ENCODE measurements at regions not wholly inside any gene's neighbourhood (a gene's known extent, or its start where the extent isn't known, plus 50 kb on each side); places are given as distances from the start of the nearest gene placed in this dataset.

DNA sequence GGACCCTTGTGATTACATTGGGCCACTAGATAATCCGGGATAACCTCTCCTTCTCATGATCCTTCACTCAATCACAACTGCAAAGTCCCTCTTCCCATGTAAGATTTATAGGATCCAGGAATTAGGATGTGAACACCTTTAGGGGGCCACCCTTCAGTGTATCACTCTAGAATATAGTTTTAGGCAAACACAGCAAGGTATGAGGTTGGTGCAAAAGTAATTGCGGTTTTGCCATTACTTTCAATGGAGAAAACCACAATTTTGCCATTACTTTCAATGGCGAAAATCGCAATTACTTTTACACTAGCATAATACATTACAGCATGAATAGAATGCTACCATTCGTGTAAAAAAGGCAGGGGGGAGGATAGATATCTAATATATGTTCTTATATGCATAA is 104.0 kb downstream of the BAMBI start:
- DNase-seq (ENCODE audit: low read depth in 2 of 3, low spot score in 1 of 3): no peak

- no peak for DNase-seq (ENCODE audit: low read depth in 2 of 3, low spot score in 1 of 3)
Observed at GRCh38 chr10:28783087-28783486, 105.8 kb downstream of the BAMBI start.

GRCh38 chr10:28785018-28785417 is 107.7 kb downstream of the BAMBI start:
- no peak for DNase-seq (ENCODE audit: low read depth in 2 of 3, low spot score in 1 of 3)

DNA sequence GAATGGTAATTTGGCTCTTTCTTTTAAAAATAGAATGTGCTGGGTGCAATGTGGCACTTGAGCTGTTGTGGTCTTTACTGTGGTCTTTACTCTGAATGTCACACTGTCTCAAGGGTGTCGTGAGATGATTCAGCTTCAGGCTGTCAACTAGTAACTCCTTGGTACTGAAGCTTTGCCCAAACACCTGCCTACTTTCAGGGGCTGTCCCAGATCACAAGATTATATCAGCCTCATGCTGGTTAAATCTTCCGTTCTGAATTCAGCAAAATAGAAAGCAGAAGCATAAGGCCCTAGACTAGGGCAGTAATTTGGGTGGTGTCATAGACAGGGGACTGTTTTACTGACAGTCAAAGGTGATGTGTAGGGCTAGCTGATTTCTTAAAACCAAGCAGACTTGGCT is 110.9 kb downstream of the BAMBI start:
- no peak for DNase-seq (ENCODE audit: low read depth in 2 of 3, low spot score in 1 of 3)

GRCh38 chr10:28788762-28789161 is 111.4 kb downstream of the BAMBI start:
- DNase-seq (ENCODE audit: low read depth in 2 of 3, low spot score in 1 of 3): no peak

- DNase-seq (ENCODE audit: low read depth in 2 of 3, low spot score in 1 of 3): no peak
Observed at GRCh38 chr10:28790146-28790545, 112.8 kb downstream of the BAMBI start.

GRCh38 chr10:28793482-28793881 is 116.2 kb downstream of the BAMBI start:
- DNase-seq (ENCODE audit: low read depth in 2 of 3, low spot score in 1 of 3): no peak

- DNase-seq (ENCODE audit: low read depth in 2 of 3, low spot score in 1 of 3): no peak
Observed at GRCh38 chr10:28794986-28795385, 117.7 kb downstream of the BAMBI start.

DNA sequence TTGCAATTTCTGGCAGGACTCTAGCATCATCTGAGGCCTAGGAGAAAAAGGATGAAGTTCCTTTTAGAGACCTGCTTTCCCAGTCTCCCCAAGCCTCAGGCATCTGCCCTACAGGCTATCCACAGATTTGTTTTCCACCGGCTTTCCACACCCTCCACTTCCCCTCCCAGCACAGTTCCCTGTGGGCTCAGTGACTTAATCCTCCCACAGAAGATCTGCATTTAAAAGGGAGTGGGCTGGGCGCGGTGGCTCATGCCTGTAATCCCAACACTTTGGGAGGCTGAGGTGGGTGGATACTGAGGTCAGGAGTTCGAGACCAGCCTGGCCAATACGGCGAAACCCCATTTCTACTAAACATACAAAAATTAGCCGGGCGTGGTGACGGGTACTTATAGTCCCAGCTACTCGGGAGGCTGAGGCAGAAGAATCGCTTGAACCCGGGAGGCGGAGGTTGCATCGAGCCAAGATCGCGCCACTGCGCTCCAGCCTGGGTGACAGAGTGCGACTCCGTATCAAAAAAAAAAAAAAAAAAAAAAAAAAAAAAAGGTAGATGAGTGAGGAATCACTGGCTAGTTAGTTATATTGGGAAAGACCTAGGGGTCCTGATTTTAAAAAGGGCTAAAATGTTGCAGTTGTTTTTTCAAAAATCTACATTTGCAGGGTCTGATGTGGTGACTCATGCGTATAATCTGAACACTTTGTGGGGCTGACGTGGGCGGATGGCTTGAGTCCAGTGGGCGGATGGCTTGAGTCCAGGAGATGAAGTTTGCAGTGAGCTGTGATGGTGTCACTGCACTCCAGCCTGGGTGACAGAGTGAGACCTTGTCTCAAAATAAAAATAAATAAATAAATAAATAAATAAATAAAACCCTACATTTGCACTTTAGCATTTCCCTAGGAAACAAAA is 119.5 kb downstream of the BAMBI start:
- no peak for DNase-seq (ENCODE audit: low read depth in 2 of 3, low spot score in 1 of 3)

DNA sequence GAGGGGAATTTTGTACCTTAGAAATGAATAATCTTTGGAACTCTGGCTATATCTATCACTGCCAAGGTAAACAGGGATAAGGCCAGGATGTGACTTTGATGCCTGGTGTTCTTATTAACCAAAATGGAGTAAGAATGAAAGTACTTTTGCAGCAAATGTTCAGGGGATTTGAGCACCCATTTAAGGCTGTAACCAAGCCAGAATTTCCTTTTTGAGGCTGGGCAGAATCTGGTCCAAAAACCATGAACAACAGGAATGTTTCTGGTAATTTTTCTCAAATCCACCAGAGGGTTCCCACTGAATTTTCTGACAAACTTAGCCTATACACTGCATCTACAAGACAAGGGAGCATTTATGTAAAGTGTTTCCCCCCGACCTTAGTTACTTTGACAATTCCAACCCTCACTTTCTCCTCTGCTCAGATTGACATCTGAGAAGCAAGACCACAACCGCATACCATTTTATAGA is 120.6 kb downstream of the BAMBI start:
- no peak for DNase-seq (ENCODE audit: low read depth in 2 of 3, low spot score in 1 of 3)

DNA sequence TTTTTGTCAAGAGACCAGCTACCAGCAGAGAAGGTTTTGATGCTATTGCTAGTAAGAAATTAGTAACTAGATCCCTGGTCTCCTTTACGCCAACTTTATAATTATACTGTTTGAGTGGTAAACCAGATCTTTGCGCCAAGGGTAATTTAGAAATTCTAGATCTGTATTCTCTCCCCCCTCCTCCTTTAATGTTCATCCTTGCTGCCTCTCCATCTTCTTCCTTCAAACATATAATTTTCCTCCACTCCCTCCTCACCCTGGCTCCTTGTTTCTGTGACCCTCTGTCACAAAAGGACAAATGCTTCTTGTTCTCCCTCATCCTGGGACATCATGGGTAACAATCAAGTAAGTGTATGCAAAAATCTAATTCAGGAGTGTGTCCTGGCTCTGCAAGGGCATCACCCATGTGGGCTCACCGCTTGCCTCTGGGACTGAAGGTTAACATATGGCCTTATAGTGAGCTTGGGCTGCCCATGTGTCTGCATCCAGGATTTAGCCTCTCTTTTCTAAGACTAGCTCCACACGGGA is 121.2 kb downstream of the BAMBI start:
- no peak for DNase-seq (ENCODE audit: low read depth in 2 of 3, low spot score in 1 of 3)

DNA sequence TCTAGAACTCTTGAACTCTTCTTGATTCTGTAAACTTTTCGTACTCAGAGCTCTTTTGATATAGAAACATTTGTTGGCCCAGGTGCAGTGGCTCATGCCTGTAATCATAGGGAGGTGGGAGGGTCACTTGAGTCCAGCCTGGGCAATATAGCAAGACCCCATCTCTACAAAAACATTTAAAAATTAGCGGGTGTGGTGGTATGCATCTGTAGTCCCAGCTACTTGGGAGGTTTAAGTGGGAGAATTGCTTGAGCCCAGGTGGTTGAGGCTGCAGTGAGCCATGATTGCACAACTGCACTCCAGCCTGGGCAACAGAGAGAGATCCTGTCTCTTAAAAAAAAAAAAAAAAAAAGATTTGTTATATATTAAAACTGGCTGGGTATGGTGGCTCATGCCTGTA is 121.6 kb downstream of the BAMBI start:
- no peak for DNase-seq (ENCODE audit: low read depth in 2 of 3, low spot score in 1 of 3)

GRCh38 chr10:28800144-28800543 is 122.8 kb downstream of the BAMBI start:
- DNase-seq (ENCODE audit: low read depth in 2 of 3, low spot score in 1 of 3): no peak

DNA sequence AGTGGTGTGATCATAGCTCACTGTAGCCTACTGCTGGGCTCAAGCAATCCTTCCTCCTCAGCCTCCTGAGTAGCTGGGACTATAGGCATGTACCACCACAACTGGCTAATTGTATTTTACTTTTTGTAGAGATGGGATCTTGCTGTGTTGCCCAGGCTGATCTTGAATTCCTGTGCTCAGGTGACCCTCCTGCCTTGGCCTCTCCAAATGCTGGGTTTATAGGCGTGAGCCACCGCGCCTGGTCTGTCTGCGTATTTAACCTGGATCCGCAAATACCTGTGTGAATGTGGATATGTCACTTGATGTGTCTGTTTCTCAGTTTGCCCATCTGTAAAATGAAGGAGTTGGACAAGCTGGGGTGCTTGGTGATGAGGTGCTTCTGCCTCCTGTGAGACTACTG is 123.9 kb downstream of the BAMBI start:
- DNase-seq (ENCODE audit: low read depth in 2 of 3, low spot score in 1 of 3): no peak

- DNase-seq (ENCODE audit: low read depth in 2 of 3, low spot score in 1 of 3): no peak
Observed at GRCh38 chr10:28801869-28802268, 124.5 kb downstream of the BAMBI start.

- no peak for DNase-seq (ENCODE audit: low read depth in 2 of 3, low spot score in 1 of 3)
Observed at GRCh38 chr10:28805390-28805789, 128.1 kb downstream of the BAMBI start.

- no peak for DNase-seq (ENCODE audit: low read depth in 2 of 3, low spot score in 1 of 3)
Observed at GRCh38 chr10:28806488-28806941, 129.2 kb downstream of the BAMBI start.

DNA sequence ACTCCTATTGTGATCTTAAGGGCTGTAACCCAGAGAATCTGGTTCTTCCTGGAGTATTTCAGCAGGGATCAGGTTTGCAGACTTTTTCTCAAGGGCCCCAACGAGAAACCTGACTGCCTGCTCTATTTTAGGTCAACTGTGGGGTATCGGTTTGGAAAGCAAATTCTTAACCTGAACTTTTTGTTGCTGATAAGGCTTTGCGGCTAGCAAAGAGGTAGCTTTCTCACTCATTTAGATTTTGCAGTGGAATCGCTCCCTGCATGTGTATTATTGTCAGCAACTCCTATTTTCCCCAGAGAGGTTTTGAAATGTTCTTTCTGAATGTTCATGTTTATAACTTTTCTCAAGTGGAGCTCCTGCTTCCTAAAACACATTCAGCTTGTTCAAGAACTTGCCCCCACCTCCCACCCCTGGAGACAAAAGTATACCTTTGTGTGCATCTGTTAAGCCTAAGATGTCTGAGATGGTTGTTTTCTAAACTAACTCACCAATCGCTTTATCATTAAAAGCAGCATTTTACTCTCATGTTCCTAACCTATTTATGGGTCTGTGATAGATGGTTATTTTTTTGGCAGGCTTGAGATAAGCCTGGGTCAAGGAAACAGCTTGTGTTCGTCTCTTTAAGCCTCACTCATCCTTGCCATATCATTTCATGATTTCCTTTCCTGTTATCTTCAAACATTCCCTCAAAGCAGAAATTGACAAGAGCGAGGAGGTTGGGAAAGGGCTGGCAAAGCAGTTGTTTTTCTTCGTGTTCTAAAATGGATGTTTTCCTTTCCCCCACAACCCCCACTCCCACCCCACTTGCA is 129.8 kb downstream of the BAMBI start:
- DNase-seq (ENCODE audit: low read depth in 2 of 3, low spot score in 1 of 3): no peak

- no peak for DNase-seq (ENCODE audit: low read depth in 2 of 3, low spot score in 1 of 3)
Observed at GRCh38 chr10:28807760-28808613, 130.7 kb downstream of the BAMBI start.

DNA sequence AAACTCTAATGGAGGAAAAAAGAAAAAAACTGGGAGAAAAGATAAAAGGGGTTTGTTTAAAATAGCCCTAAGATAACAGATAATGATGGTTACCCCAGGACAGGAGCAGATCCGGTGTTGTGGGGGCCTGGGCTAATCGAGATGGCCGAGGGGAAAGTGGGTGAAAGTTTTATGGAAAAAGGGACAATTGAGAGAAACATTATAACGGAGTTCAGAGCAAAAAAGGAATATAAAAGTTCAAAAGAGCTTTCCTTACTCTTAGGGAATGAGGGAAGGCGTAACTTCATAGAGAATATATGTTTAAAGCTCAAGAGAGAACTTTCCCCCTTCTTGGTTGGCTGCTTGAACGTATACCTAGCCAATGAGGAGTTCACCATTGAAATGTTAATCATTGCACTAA is 131.4 kb downstream of the BAMBI start:
- no peak for DNase-seq (ENCODE audit: low read depth in 2 of 3, low spot score in 1 of 3)

Data from stimulated activated CD4-positive, alpha-beta T cell treated with anti-CD3 and anti-CD28 coated beads, Interleukin-12 subunit alpha, Interleukin-12 subunit beta, amount 100 ng/mL, for 48 hours (primary cell).